ENCODE measurements at regions not wholly inside any gene's neighbourhood (a gene's known extent, or its start where the extent isn't known, plus 50 kb on each side); places are given as distances from the start of the nearest gene placed in this dataset.

DNA sequence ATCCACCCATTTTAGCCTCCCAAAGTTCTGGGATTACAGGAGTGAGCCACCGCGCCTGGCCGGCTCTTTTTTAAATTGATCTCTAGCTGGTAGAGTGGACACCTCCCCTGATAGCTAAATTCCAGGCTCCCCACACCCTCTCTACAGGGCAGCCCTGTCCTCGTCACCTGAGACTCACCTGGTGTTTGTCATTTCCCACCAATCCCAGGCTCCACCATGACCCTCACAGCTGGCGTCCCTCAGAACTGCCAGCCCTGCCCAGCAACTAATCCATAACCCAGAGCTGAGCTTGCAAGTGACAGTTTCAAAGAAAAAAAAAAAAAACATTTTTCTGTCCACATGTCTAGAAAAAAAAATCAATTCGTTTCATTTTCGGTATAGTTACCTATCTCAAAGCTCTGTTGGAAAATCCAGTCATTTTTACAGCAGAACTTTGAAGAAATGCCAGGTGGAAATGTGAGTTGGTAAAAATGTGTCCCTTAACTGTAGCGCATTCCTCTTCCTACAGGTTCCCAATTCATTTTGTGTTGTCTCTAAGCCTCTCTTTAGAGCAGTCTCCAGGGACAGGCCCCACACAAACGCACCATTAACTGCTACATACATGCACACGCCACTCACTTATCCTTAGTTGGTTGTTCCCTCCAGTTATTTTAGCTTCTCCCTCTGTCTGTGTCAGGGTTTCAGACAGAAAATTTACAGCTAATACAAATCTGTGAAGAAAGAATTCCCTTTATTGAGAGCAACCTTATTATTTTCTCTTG lies 294.7 kb downstream of the FBXO15 start:
- TF ChIP-seq, protein P1, sequence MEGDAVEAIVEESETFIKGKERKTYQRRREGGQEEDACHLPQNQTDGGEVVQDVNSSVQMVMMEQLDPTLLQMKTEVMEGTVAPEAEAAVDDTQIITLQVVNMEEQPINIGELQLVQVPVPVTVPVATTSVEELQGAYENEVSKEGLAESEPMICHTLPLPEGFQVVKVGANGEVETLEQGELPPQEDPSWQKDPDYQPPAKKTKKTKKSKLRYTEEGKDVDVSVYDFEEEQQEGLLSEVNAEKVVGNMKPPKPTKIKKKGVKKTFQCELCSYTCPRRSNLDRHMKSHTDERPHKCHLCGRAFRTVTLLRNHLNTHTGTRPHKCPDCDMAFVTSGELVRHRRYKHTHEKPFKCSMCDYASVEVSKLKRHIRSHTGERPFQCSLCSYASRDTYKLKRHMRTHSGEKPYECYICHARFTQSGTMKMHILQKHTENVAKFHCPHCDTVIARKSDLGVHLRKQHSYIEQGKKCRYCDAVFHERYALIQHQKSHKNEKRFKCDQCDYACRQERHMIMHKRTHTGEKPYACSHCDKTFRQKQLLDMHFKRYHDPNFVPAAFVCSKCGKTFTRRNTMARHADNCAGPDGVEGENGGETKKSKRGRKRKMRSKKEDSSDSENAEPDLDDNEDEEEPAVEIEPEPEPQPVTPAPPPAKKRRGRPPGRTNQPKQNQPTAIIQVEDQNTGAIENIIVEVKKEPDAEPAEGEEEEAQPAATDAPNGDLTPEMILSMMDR (IDR thresholded peaks at IDR 0.05): no peak
- no peak for TF ChIP-seq POLR2A (IDR thresholded peaks at IDR 0.05)
